GM13977 (cell line): ENCODE measurements at regions not wholly inside any gene's neighbourhood (a gene's known extent, or its start where the extent isn't known, plus 50 kb on each side); places are given as distances from the start of the nearest gene placed in this dataset.
"Not testable (repeated sequence)": the region's sequence is repeated elsewhere in the genome, so short reads cannot be mapped to it uniquely, and the experiment has no call there.

Source experiments
- DNase-seq: peaks from one replicate; pipeline ENCODE4 v3.0.0; 2012; ENCODE audit warnings: low spot score
- in situ Hi-C: fragments of 300-500 bp; cut with MboI; formaldehyde crosslinking; loops from one replicate; pipeline ENCODE4 v1.12.0; 2022; ENCODE audit warnings: low sequenced_read_pairs, low pct_unique_long_range_greater_than_20kb, mixed read lengths, inconsistent platforms; ENCODE audit not compliant: unreplicated experiment

DNA sequence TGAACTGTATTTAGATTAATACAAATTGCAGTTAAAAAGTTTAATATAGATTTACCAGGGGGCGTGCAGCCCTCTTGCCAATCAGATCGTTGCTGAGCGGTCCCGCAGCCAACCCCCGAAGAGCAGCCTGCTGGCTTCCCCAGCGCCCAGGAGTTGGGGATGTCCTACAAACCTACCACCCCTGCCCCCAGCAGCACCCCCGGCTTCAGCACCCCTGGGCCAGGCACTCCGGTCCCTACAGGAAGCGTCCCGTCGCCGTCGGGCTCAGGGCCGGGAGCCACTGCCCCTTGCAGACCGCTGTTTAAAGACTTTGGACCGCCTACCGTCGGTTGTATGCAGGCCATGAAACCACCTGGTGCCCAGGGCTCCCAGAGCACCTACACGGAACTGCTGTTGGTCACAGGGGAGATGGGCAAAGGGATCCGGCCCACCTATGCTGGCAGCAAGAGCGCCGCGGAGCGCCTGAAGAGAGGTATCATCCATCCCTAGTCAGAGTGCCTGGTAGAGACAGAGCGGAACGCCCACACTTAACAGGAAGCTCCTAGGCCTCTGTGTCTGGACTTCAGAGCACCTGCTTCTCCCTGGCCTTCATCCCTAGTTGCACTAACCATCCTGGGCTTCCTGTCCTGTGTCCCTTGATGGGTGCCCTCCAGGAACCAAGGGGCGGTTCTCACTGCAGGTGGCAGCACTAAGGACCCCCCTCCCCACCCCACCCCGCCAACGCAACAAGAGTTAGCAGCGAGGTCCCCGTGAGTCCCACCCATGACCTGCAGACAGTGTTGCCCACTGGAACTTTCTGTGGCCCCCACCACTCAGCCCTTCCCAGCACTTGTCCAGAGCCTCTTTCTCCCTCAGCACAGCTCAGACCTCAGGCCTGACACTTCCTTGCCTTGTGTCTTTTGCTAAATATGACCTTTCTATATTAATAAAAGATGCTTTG lies 91.5 kb upstream of the ZNG1F start:
- DNase-seq, in situ Hi-C loops: not testable (repeated sequence)

DNA sequence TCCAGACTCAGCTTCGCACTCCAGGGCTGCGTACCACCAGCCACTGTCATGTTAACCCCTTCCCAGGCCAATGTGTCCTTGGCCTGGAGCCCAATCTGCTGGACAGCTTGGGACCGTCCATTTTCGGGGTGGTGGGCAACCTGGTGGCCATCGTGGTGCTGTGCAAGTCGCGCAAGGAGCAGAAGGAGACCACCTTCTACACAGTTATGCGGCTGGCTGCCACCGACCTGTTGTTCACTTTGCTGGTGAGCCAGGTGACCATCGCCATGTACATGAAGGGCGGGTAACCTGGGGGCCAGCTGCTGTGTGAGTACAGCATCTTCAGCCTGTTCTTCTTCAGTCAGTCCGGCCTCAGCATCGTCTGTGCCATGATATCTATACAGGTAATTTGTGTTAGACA lies 90.3 kb upstream of the ZNG1F start:
- in situ Hi-C loops, DNase-seq: not testable (repeated sequence)

DNA sequence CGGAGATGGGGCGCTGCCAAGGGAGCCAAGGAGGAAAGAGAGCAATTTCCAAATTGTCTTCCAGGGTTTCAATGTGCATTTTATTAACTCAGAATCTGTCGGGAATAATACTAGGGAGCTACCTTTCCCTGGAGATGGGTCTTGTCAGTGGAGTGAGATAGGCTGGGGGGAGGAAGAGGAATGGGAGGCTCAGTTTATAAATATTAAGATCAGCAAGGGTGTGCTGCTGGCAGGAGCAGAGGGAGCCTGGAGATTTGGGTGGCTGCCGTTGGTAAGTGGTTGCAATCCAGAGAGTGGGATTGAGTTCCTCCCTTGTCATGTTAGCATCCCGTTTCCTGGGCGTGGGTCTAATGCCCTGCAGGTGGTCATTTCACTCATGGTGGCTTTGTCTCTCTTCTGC lies 89.9 kb upstream of the ZNG1F start:
- DNase-seq, in situ Hi-C loops: not testable (repeated sequence)

DNA sequence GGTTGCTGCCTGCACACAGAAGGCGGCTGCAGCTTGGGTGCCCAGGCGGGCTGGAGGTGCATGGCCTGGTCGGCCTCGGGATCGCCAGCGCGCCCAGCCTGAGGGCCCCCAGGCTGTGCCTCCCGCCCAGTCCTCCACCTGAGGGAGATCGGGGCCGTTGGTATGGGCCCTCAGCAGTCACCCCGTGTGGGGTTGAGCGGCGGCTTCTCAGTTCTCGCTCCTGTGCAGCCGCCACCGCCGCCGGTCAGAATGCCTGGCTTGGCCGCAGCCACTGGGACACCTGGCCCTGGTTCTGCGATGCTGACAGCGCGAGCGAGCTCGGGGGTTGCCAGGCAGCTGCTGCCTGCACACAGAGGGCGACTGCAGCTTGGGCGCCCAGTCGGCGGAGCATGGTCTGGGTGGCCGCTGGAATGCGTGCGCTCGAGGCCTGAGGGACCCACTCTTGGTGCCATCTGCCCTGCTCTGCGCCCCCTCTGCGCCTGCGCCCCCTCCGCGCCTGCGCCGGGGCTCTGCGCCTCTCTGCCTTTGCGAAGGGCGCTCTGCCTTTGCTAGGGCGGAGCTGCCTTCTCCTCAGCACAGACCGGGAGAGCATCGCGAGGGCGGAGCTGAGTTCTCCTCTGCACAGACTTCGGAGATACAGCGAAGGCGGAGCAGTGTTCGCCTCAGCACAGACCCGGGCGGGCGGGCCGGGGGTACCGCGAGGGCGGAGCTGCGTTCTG lies 84.6 kb upstream of the ZNG1F start:
- in situ Hi-C loops = not testable (repeated sequence)
- DNase-seq = peak; percentile 55

DNA sequence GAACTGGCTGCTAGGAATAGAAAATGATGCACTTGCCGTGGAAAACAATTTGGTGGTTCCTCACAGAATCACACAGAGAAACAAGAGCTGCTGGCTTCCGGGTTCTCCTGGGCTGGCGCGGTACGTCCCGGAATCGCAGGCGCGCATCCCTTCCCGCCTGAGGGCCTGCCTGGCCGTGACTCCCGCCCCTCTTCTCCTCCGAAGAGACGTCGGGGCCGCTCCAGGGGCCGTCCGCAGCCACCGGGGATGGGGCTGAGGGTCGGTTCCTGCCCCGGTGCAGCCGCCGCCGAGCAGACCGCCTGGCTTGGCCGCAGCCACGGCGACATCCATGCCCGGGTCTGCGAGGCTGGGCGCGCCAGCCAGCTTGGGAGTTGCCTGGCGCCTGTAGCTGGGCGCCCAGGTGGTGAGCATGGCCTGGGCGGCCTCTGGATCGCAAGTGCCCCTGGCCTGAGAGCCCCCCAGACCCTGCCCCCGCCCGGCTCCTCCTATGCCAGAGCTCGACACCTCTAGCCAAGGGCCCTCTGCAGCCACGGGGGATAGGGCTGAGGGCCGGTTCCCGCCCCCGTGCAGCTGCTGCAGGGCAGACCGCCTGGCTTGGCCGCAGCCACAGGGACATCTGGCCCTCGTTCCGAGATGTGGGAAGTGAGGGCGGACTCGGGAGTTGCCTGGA lies 83.9 kb upstream of the ZNG1F start:
- DNase-seq, in situ Hi-C loops: not testable (repeated sequence)

DNA sequence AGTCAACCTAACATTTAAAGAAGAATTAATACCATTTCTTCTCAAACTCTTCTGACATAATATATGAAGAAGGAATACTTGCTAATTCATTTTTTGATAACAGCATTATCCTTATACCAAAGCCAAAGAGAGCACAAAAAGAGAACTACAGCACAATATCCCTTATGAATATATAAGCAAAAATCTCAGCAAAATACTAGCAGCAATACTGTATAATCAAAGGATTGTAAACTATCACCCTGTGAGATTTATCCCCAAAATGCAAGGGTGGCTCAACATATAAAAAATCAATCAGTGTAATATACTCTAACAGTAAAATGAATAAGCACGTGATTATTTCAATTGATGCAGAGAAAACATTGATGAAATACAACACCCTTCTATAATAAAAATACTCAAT lies 81.9 kb upstream of the ZNG1F start:
- in situ Hi-C loops, DNase-seq: not testable (repeated sequence)

DNA sequence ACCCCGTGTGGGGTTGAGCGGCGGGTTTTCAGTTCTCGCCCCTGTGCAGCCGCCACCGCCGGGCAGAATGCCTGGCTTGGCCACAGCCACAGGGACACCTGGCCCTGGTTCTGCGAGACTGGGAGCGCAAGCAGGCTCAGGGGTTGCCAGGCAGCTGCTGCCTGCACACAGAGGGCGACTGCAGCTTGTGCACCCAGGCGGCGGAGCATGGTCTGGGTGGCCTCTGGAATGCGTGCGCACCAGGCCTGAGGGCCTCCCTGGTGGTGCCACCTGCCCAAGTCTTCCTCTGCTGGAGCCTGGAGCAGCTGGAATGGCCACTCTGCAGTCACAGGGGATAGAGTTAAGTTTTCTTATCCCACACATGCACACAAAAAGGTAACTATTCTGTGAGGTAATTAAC lies 80.4 kb upstream of the ZNG1F start:
- DNase-seq, in situ Hi-C loops: not testable (repeated sequence)

DNA sequence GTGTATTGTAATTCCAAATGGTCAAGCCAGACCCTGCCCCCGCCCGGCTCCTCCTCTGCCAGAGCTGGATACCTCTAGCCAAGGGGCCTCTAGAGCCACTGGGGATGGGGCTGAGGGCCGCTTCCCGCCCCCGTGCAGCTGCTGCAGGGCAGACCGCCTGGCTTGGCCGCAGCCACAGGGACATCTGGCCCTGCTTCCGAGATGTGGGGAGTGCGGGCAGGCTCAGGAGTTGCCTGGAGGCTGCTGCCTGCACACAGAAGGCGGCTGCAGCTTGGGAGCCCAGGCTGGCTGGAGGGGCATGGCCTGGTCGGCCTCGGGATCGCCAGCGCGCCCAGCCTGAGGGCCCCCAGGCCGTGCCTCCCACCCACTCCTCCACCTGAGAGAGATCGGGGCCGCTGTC lies 79.9 kb upstream of the ZNG1F start:
- DNase-seq, in situ Hi-C loops: not testable (repeated sequence)

DNA sequence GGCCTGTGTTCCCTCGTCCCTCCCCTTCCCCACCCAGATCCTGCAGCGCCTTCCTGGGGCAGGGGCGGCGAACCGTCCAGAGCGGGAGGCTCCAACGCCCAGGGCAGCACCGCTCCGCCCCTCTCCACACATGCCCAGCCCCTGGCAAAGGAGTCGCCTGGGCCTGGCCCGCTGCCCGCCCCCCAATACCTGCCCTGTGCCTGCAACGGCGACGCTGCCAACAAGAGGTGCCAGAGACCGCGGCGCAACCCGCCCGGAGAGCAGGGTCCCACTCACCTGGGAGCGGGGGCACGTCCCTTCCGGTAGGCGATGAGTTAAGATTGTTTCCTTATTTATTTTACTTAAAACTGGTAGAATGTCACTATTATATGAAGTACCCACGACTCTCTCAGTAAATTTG lies 77.5 kb upstream of the ZNG1F start:
- in situ Hi-C loops = not testable (repeated sequence)

DNA sequence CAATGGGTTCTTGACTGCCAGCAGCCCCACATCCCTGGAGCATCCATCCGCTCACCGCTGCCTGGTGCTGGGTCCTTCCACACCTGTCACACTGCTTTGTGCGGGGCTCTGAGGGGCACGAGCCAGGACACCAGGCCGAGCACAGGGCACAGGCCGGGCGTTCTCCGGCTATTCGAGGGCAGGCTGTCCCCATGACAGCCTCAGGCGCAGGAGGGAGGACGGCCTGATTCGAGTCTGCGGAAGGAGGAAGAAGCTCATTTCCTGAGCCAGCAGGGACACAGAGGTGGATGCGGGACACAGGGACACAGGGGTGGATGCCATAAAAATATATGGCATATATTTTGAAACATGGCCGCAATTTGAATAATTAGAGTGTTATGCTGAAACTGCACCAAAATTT lies 76.9 kb upstream of the ZNG1F start:
- in situ Hi-C loops, DNase-seq: not testable (repeated sequence)

More for the DNA sequence above, 77.5 kb upstream of the ZNG1F start:
- not testable (repeated sequence) for DNase-seq

DNA sequence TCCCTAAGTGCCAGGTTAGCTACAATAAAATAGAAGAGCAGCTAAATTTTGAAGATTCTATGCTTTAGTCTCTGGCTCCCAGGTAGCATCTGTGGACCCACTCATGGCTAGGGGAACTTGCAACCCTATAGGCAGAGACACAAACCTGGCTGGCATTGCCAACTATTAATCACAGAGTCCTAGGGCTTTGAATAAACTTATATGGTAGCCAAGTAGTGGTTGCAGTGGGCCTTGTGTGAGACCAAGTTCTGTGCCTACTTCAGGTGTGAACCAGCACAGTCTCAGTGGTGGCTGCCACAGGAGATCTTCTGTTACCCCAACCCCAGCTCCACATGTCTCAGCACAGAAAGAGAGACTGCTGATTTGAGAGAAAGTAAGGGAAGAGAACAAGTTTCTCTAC lies 62.9 kb upstream of the ZNG1F start:
- in situ Hi-C loops, DNase-seq: not testable (repeated sequence)

DNA sequence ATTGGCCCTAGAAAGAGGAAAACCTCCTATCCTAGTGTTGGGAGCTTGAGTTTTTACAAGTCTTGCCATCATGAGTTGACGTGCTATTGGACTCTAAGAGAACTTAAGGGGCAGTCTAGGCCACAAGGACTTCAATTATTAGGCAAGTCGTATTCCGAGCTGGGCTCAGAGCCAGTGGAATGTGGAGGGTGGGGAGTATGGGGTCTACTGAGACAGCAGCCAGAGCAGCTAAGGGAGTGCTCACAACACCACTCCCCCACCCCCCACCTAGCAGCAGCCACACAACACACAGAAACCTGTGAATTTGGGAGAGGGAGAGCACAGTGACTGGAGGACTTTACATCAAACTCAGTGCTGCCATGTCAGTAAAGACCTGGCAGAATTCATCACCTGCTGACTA lies 62.0 kb upstream of the ZNG1F start:
- in situ Hi-C loops, DNase-seq: not testable (repeated sequence)

DNA sequence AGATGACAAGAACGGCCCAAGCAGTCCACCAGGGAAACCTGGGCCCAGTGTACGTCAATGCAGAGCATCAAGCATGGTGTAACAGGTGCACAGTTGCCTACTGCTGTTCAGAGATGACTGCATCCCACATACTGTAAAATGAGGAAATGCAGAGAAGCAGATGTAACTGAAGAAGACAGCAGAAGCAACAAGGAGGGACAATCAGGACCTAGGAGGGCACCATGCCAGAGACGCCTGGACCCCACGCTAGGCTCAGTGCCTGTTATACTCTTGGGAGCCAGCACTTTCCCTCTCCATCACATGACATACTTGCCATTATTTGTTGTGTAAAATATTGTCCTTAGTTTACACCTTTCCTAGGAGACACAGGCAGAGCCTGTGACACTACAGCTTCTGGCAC lies 57.6 kb upstream of the ZNG1F start:
- in situ Hi-C loops, DNase-seq: not testable (repeated sequence)
